Activated naive CD8-positive, alpha-beta T cell treated with anti-CD3 and anti-CD28 coated beads, Interleukin-2, amount 50 U/mL, for 16 hours (primary cell): ENCODE measurements at regions not wholly inside any gene's neighbourhood (a gene's known extent, or its start where the extent isn't known, plus 50 kb on each side); places are given as distances from the start of the nearest gene placed in this dataset.

Source experiments
- DNase-seq: peaks from one replicate; pipeline ENCODE4 v3.0.0-alpha.2; 2020; ENCODE audit warnings: low read depth, low spot score

GRCh38 chr3:8198605-8199004, 303.0 kb upstream of the LMCD1 start:
- no peak for DNase-seq

GRCh38 chr3:8200996-8201395, 300.6 kb upstream of the LMCD1 start:
- DNase-seq, result no peak

- DNase-seq, result no peak
Observed at GRCh38 chr3:8201886-8202285, 299.7 kb upstream of the LMCD1 start.

GRCh38 chr3:8204331-8204730, 297.3 kb upstream of the LMCD1 start:
- no peak for DNase-seq

- DNase-seq, result no peak
Observed at GRCh38 chr3:8204853-8205650, 296.6 kb upstream of the LMCD1 start.

GRCh38 chr3:8205881-8206280, 295.7 kb upstream of the LMCD1 start:
- DNase-seq, result no peak

GRCh38 chr3:8206971-8207617, 294.5 kb upstream of the LMCD1 start:
- DNase-seq, result no peak

GRCh38 chr3:8210882-8211341, 290.7 kb upstream of the LMCD1 start:
- DNase-seq, result no peak

GRCh38 chr3:8212794-8213193, 288.8 kb upstream of the LMCD1 start:
- no peak for DNase-seq

- DNase-seq, result no peak
Observed at GRCh38 chr3:8213286-8213685, 288.3 kb upstream of the LMCD1 start.

GRCh38 chr3:8215821-8216220, 285.8 kb upstream of the LMCD1 start:
- DNase-seq, result no peak

- DNase-seq, result no peak
Observed at GRCh38 chr3:8218353-8218940, 283.2 kb upstream of the LMCD1 start.

- no peak for DNase-seq
Observed at GRCh38 chr3:8220291-8220690, 281.3 kb upstream of the LMCD1 start.

GRCh38 chr3:8223766-8224165, 277.9 kb upstream of the LMCD1 start:
- DNase-seq, result no peak

GRCh38 chr3:8224941-8225340, 276.7 kb upstream of the LMCD1 start:
- DNase-seq, result no peak

GRCh38 chr3:8233938-8234337, 267.7 kb upstream of the LMCD1 start:
- no peak for DNase-seq

GRCh38 chr3:8236264-8236663, 265.4 kb upstream of the LMCD1 start:
- DNase-seq, result no peak

- no peak for DNase-seq
Observed at GRCh38 chr3:8237893-8238292, 263.7 kb upstream of the LMCD1 start.

- DNase-seq, result no peak
Observed at GRCh38 chr3:8238432-8238831, 263.2 kb upstream of the LMCD1 start.

- DNase-seq, result no peak
Observed at GRCh38 chr3:8239095-8239494, 262.5 kb upstream of the LMCD1 start.

GRCh38 chr3:8239718-8240695, 261.6 kb upstream of the LMCD1 start:
- DNase-seq, result no peak

GRCh38 chr3:8246070-8246469, 255.6 kb upstream of the LMCD1 start:
- DNase-seq, result no peak
